ENCODE measurements at regions not wholly inside any gene's neighbourhood (a gene's known extent, or its start where the extent isn't known, plus 50 kb on each side); places are given as distances from the start of the nearest gene placed in this dataset.

DNA sequence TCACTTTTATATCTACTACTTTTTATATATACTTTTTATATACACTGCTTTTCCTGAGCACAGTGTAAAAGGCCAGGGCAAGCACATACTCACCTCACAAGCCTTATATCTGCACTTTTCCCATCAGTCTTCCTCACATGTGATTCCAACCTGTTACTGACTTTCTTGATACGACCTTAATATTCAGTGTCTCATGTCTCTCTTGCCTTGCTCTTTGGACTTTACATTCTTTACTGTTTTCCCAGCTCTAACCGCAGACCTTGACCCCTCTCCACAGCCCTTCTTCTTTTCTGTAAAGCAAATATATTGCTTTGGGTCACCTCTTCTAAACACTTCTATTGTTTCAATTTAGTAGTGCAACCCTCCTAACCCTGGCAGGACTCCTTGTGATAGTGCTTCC is 353.1 kb upstream of the ANO5 start:
- DNase-seq = no peak

DNA sequence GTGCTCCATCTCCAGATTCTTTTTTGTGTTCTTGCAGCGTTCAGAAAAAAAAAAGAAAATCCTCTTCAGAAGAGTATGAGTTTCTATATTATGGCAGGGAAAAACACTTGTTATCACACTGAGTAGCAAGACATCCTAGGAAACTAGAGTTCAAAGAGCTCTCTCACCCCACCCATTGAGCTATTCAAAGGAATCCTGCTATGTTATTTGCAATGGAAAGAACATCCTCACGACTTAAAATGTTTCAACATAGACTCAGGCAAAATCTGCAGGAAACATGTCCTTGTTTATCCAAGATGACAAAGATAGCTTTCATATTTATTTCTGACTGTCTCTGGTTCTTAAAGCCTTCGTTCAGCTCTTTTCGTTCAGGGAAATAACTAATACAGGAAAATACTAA is 331.6 kb upstream of the ANO5 start:
- no peak for DNase-seq

DNA sequence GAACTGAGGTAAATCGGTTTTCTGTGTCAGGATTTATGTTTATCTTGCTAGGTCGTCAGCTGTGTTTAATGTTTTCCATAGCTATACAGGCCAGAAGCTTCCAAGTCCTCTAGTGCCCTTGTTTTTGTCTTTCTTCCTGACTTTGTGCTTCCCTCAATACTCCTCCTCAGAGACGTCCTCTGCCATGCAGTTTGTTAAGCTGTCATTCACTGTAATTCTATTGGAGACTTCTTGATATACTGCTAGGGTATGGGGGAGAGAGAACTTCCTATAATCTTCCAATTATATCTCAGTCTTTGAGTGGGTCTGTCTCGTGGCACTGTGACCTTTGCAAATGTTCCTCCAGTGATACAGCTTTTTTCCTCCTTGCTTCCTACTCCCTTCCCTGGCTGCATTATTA is 327.3 kb upstream of the ANO5 start:
- no peak for DNase-seq

DNA sequence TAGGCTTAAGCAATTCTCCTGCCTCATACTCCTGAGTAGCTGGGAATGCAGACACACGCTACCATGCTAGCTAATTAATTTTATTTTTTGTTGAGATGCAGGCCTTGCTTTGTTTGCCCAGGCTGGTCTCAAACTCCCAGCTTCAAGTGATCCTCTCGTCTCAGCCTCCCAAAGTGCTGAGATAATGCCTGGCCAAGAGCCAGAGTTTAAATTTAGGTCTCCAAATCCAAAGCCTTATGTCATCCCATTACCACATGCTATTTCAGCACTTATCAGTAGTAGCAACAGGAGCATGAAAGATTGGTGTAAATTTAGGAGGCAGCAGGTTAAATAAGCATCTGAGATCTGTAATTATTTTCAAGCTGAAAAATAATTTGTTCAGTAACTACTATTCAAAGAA is 326.1 kb upstream of the ANO5 start:
- no peak for DNase-seq

DNA sequence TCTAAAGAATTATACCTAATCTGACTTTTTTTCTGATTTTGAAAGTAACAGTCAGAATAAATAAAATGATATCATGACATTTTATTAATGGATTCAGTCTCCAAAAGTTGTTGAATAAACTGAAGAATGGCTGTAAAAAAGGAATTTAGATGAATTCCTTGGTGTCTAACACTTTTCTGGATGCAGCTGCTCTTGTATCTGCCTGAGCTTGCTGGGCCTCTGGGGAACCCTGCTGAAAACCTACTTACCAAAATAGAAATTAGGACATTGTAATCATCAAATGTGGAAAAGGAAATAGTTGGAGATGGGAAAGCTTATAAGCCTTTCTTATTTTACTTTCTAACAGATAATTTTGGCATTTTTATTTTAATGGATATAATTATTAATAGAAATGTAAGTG is 315.7 kb upstream of the ANO5 start:
- DNase-seq = no peak

DNA sequence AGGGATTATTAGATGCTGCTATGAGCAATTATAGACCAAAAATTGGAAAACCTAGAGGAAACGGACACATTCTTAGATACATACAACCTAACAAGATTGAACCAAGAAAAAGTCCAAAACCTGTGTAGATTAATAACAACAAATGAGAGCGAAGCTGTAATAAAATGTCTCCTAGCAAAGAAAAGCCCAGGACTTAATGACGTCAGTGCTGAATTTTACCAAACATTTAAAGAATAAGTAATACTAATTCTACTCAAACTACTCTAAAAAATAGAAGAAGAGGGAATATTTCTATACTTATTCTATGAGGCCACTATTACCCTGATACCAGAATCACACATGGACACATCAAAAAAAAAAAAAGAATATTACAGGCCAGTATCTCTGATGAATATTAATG is 309.5 kb upstream of the ANO5 start:
- DNase-seq = no peak

DNA sequence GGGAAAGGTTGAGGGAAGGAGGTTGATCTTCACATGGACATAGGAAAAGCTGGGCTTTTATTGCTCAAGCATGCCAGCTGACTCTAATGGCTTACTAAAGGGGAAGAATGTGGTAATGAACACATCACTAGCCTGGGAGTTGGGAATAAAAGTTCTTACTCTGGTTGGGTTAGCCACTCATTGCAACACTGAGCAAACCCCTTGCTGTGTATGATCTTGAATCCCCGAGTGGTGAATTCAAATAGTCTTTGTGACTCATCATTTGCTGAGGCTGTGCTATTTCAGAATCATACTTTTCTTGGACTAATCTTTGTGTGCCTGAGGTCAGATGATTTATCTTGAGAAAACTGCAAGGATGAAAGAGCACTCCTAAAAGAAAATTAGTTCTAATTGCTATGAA is 304.1 kb upstream of the ANO5 start:
- DNase-seq = no peak

DNA sequence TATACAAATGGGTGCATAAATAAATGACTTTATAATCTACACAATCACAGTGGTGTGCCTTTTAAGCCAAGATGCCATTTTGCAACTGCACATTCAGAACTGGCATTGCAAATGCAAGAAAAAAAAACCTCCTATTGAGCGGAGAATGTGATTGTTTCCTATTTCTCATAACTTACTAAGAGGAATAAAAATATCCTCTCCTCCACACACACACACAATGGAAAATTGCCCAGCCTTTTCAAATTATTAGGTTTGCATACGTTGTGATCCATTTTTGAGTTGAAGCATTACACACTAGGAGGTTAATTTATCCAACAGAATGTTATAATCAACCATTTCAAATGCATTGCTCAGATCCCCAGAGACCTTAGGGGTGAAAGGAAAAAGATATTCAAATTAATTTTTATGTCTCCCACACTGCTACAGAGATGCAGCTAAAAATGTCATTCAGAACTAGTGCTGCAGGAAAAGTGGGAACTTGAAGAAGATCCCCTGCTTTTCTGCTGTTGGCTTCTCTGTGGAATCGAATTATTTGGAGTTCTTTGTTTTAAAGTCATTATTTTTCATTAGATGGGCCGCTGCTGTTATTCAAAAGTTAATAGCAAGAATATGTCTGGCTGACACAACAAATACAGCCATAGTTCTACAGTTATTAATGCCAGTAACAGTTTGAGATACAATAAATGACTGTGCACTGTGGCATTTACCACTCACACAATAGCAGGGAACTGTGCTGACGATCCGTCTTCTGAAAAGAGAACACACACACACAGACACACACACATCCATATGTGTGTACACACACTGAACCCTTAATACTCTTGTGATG is 299.9 kb upstream of the ANO5 start:
- no peak for DNase-seq

DNA sequence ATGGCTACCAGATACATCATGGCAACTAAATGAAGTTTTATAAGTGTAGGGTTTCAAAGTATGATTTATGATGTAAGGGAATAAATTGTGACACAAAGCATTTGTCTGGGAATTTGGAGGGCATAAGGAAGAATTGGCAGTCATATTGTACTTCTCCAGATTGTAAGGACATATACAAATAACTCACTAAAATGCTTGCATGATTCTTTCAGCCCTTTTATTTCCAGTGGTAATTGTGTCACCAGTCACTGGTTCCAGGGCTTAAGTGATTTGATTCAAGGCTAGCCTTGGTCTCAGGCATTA is 299.4 kb upstream of the ANO5 start:
- no peak for DNase-seq

DNA sequence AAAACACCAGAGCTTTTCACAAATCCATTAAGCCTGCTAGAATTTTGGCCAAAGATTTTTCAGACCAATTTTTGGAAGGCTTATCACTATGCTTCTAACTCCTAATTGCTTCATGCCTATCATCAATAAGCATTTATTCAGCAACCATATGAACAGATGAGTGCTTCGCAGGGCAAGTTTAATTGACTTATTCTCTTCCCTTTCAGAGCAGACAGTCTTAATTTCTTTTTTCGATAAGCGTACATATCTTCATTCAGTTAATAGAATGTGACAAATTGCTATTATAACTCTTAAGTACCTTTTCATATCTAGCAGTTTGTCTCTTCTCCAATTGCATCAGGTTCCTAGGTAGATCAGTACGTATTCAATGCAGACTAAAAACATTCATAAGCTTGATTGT is 298.4 kb upstream of the ANO5 start:
- no peak for DNase-seq

DNA sequence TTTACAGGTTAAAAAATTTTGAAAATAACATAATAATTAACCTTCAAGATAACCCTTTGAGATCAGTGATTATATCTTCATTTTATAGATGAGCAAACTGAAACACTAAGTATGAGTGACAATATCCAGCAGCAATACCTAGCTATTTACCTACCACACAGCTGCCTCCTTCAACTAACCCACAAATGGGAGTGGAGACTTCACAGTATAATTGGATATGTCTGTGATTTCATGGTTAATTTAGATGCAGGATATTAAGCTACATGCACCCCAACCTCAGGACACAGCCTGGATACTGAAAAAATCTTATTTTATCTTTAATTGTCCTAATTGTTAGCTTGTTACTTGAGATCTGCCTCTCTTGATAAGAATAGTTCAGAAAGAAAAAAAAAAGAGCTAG is 297.2 kb upstream of the ANO5 start:
- DNase-seq = no peak

DNA sequence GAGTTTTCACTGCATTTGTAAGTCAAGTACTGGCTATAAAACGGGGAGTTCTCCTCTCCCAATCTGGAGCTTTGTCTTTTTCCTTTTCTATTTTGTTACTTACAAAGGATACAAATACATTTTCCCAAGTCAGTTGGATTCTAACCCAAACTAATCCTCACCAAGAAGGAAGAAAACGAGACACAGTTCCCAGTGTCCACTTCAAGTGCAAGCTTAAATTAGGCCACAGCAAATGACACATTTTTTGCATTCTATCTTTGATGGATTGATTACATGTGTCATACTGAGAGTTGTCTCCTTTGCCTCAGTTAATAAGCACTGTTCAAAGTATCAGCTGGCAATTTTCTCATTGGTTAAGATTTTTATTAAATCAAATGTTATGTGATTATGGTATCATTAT is 296.7 kb upstream of the ANO5 start:
- DNase-seq = no peak

DNA sequence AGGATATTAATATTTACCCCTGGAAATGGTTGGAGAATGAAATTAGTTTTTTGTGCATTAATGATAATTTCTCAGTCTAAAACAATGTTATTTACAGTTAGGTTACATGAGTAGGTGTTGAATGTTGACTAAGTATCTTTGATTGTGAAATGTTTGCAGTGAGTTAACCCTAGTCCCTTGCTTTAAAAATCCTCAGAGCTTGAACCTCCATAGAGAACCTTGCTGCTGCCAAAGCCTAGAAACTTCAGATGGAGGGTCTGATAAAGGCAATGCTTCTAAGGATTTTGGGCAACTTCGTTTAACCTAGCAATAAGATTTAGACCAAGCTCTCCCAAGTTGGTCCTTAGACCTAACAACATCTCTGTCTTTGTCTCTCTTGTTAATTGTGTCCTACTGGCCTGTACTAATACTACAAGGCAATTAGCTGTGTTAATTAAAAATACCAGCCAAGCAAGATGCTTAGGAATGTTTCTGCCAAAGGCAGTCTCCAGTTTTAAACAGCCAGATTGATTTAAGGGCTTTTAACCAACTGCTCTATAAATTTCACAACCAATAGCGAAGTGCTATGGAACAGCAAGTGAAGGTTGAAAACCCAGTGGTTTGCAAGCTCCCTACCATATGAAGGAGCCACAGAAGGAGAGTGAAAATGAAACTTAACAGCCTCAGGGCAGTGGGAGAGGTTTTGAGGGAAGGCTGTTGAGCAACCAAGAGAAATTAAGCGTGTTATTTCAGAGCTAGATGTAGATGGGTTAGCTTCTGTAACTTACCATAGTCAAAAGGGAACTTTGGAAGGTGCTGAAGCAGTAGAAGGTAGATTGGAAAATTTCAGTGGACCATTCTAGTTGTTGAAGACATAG is 295.9 kb upstream of the ANO5 start:
- DNase-seq = no peak

DNA sequence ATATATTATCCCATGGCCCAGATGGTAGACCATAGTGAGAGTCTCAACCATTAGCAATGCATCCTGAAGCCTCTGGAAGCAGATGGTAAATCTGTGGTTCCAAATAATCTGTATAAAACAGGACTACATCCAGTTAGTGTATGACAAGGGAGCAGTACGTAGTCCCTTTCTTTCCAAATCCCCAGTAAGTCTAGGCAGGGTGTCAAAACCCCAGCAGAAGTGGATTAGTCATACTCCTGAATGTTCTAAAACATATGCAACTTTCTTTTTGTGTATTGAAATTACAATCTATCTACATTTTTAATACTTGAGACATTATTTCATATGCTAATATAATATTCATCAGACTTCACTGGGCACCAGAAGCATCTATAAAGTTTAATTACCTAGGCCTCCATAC is 295.1 kb upstream of the ANO5 start:
- no peak for DNase-seq

DNA sequence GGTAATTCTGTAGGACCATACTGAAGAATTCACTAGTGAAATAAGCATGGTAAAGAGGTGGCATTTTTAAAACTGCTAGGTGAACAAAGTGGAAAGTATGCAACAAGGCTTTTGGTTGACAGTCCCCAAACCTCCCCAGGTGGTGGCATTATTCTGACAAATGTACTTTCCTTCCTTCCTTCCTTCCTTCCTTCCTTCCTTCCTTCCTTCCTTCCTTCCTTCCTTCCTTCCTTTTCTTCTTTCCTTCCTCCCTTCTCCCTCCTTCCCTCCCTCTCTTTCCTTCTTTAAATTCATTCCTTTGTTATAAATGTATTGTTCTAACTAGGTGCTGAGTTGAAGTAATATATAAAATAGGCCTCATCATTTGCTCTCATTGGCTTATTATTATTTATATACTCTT is 284.7 kb upstream of the ANO5 start:
- no peak for DNase-seq

DNA sequence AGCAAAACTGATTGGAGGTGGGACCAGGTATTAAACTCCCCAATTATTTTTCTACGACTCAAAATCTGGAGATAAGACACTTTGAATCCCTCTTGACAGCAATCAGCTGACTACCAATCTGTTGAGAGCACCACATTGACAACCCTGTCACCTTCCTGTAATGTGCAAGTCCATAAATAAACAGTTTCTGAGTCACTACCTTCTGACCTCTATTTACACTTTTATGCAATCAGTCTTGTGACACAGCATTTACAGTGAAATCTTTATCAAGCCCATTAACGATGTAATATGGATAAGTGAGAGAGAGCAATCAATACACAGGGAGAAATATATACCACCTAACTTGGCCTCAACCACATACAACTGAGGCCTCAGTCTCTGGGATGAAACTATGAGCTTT is 283.7 kb upstream of the ANO5 start:
- no peak for DNase-seq

DNA sequence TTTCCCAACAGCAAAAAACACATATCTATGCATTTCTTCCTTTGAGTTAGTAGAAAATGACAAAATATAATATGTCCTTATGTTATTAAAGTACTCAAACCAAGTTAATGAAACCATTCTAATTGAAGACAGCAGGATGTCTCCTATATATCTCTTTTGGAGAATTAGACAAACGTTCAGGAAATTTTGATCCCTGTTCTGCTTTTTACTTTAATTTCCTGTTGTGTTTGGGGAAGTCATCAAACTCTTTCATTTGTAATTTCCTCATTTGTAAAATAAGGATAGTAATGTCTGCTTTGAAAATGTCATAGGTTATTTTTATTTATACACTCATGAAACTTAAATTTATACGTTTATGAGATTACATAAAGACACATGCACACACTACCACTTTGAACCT is 281.8 kb upstream of the ANO5 start:
- DNase-seq = no peak

DNA sequence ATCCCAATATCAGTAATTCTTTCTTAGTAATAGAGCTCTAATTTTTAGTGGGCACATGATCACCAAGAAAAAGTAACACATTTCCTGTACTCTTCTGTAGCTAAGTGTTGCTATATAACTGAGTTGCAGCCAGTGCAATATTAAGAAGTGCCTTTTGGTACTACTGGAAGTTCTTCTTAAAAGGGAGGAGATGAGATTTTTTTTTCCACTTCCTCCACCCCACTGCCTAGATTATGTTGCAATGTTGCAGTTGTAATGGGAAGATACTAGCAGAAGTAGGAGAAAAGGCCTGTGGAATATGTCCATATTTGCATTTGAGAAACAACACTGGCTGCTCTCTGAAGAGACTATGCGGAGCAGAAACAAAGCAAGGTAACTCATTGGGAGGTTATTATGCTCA is 280.6 kb upstream of the ANO5 start:
- DNase-seq = no peak

DNA sequence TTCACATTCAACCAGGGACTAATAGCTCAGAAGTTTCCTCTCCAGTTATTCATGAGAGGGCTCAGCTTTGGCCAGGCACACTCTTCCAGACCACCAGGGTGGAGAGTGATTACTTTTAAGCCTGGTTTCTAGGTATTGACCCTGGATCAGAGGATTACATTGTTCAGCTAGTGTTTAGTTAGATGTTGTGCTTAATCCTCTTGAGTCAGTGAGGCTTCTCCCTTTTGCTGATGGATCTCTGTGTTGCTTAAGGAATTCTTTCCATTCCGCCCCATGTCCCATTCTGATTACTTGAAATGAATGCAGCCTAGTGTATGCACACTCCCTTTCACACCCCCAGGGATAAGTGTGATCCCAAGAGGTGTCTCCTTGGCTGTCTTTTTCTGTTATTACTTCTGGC is 271.7 kb upstream of the ANO5 start:
- no peak for DNase-seq

DNA sequence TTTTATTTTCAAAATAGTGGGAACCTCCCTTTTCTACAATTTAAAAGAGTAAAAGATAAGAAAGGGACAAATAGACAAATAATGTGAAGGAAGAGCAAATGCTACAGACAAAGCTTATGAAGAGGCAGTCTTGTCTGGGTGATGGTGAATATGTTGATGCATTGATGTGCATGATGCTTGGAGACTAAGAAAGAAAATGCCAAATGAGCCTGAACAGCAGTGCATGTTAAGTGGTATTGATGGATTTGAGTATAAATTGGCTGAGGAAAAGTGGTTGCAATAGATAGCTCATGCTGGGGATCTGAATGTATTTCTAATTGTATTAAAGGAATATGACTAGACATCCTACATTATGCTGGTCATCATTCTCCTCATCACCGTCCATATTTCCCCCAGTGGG is 268.6 kb upstream of the ANO5 start:
- DNase-seq = no peak

DNA sequence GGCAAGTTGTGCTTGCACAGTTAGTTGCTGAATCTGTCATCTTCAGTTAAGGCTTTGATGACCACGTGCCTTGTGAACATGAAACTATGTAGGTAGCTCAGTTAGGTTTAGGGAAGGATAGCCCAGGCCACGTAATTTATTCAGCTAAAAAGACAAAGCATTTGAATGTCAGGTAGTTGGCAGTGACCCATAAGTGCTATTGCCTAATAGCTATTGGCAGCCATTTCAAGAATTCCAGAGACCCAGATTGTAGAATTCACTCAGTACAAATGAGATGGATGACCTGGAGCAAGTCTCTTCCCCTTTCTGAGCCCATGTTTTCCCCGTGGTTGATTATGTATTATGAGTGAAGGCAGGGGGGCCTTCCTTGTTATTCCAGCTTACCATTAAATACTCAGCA is 265.3 kb upstream of the ANO5 start:
- DNase-seq = no peak

DNA sequence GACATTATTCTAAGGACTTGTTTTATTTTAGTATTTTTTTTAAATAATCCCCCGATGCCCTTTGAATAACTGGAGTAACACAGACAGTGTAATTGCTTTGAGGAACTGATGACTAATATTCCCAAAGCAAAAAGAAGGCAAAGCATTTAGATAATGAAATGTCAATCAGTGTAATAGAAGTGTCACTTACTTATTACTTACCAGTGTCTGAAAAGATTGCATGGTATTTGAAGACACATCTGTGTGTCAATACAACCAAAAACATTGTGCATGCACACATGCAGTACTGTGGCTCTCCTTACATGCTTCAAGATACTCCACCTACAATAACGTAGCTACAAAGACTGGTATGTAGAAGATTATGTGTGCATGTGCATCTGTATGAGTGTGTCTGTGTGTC is 264.0 kb upstream of the ANO5 start:
- no peak for DNase-seq

DNA sequence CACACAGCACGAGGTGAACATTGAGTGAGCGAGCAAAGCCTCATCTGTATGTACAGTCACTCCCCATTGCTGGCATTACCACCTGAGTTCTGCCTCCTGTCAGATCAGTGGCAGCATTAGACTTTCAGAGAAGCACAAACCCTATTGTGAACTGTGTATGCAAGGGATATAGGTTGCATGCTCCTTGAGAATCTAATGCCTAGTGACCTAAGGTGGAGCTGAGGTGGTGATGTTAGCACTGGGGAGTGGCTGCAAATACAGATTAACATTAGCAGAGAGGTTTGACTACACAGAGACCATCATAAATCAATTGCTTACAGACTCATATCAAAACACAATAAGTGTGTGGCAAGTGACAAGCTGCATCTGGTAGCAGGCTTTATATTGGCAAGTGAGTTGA is 262.5 kb upstream of the ANO5 start:
- DNase-seq = no peak

DNA sequence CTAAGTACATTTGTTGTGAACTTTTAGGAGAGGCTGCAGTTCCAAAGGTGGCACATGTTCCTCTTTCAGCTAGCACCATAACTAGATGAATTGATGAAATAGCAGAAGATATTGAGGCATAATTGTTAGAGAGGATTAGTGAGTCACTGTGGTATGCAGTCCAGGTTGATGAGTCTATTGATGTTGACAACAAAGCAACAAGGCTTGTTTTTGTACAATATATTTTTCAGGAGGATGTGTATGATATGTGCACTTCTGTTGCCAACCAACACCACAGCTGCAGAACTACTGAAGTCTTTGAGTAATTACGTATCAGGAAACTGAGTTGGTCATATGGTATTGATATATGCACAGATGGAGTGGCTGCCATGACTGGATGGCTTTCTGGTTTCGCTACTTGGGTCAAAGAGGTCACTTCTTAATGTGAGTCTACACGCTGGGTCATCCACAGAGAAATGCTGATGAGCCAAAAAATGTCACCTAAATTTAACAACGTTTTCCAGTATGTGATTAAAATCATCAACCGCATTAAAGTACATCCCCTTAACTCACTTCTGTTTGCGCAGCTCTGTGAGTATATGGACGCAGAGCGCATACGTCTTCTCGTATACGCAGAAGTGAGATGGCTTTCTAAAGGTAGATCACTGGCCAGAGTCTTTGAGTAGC is 261.3 kb upstream of the ANO5 start:
- no peak for DNase-seq
